DMS53 treated with DMSO at 0.1 percent for 48 hours (cell line): ENCODE measurements at regions not wholly inside any gene's neighbourhood (a gene's known extent, or its start where the extent isn't known, plus 50 kb on each side); places are given as distances from the start of the nearest gene placed in this dataset.
A peak's percentile ranks its signal among the peaks of the same experiment; 100 is the strongest.

ENCODE experiments used
- DNase-seq: peaks from one replicate; lab custom pipeline; 2025; ENCODE audit not compliant: unreplicated experiment; lab: John Stamatoyannopoulos, UW

- no peak for DNase-seq
Observed at GRCh38 chr5:91691592-91691991, 308.5 kb upstream of the ARRDC3 start.

GRCh38 chr5:91690921-91691320, 307.8 kb upstream of the ARRDC3 start:
- DNase-seq: no peak

DNA sequence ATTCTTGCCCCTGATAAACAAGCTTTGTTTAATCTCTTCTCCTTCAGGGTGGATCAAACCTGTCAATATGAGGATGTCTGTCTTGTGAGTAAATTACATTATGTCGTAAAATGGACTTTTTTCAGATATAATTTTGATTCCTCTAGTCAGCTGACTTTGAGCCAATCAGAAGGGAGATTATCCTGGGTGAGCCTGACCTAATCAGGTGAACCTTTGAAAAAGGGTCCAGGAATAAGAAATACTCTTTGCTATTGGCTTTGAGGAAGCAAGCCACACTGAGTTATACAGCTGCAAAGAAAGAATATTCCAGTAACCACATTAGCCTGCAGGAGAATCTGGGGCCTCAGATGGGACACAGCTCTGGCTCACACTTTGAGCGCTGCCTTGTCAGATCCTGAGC, 304.3 kb upstream of the ARRDC3 start:
- no peak for DNase-seq

DNA sequence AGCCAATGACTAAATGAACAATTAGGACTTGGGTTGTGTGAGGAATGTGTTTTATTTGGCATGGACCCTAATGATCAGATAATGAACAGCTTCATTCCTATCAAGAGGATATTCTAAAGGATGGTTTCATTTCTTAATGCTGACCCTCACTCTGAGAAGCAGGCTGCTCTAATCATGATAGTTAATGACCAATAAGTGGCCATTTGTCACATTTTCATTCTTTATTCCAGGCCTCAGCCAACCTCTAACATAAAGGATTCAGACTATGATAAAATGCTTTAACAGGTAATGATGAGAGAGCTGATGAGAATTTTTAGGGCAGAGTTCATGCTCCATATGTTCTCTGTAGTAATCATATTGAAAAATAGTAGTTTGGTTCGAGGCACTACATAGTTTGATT, 301.5 kb upstream of the ARRDC3 start:
- DNase-seq: no peak

DNA sequence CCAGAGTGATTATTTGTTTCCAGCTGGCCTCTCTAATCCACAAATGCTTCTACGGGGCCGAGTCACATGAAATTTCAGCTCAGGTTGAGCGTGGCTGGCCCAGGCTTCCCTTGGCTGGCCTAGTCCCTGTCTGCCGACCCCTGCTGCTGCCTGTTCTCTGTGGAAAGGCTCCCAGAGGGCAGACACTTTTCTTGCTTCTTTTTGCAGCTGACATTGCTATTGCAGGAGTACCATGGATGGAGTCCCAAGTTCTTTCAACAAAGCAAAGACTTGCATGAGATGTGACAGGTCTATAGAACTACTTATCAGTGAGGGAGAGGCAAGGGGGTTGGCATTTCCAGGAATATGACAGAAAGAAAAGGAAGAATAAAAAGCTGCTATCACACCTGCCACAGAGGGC, 287.4 kb upstream of the ARRDC3 start:
- DNase-seq: no peak

- DNase-seq: peak; percentile 6
Observed at GRCh38 chr5:91670122-91670521, 287.0 kb upstream of the ARRDC3 start.

DNA sequence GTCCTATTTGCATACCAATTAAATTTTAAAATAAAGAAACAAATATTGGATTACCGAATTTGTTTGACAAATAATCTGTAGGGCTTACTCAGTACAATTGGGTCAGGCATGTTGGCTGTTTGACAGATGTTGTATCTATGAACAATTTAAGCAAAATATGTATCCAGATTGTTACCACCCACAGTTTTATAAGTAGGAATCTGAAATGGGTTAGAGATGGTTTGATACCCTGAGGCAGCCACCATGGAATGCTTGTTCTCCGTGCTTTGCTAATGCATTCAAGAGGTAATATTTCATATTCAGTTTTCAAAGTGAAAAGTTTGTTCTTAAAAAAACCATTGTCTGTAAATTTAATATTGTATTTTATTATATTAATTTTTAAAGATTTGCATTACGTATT, 285.1 kb upstream of the ARRDC3 start:
- no peak for DNase-seq

DNA sequence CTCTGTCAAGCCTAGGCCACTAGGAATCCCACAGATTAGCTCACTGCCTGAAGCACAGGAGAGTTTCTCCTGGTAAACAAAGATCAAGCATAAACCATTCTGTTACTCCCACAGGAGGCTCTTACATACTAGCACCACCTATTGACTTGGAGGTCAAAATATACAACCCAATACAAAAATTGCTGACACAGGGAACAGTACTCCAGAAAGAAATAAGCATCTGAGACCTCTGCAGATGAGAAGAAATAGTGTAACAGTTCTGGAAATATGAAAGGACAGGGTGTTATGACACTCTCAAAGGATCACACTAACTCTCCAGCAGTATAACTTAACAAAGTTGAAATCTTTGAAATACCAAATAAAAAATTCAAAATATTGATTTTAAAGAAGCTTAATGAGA, 269.6 kb upstream of the ARRDC3 start:
- DNase-seq: no peak

GRCh38 chr5:91651704-91652103, 268.6 kb upstream of the ARRDC3 start:
- no peak for DNase-seq

DNA sequence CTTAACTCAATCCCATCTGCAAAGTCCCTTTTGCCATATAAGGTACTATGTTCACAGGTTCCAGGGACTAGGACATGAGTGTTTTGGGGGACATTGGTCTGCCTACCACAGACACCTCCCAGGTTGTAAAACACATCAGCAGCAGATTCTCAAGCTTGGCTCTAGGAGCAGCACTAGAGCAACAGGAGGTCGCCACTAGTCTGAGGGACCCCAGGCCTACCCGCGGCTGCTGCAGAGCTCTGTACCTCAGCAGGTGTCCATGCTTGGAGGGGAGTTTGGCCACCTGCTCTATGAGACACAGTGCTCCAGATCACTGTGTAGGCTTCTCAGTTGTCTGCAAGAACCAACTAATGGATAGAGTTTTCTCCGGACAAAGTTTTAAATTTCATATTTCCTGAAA, 262.2 kb upstream of the ARRDC3 start:
- DNase-seq: no peak

DNA sequence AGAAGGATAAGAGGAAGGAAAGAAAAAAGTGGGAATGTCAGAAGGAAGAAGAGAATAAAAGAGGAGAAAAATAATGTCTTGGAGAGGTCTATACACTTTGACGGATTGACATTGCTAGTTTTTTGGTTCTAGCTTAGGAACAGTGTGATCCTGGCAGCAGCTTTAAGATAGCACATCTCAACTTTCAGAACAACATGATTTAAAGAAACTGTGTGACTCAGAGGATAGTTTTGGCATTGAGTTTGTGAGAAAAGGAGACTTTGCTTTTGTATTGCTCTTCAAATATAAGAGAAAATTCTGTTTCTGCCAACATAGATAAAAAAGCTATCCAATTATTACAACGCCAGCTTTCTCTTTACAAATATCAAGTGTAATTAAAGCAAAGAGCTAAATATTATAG, 260.7 kb upstream of the ARRDC3 start:
- DNase-seq: no peak

- no peak for DNase-seq
Observed at GRCh38 chr5:91642581-91642980, 259.5 kb upstream of the ARRDC3 start.

DNA sequence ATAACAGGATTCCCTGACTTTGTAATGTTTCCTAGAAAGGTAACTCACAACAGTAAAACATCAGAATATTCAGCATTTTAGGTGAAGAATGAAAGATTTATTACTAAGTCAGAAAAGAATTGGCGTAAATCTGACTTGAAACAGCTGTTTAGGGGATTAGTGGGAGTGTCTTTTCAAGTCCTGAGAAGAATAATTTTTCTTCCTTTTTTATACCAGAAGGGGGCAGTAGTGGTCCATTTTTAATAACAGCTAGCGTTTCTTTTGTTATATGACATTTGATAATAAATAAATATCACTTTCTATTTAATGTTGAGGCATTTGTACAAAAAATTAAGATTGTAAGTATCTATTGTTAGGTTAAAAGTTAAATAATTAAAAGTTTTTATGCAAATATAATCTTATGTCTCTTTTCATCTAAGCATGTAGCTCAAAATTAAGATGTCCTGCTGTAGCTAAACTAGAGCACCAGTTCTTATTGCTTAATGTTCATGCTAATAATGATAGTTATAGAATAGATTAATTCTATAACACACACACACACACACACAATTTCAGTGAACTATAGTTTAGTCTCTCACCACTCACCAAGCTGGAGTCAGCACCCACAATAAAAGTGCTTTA, 258.7 kb upstream of the ARRDC3 start:
- DNase-seq: peak; percentile 70

- no peak for DNase-seq
Observed at GRCh38 chr5:91639744-91640143, 256.6 kb upstream of the ARRDC3 start.

DNA sequence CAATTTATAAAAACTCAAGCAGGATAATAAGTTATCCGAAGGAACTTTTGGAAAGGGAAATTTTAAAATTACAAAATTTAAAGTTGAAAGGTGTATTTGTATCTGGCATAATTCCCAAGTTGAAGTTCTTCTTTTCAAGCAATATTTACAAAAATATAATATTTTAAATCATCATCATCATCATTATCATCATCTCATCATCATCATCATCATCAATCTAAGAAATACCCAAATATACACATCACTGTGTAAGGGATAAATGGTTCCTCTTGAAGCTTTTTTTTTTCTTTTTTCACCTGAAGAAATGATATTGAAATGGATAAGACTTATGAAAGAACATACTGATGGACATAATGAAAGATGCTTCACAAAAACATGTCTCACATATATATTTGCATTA, 254.9 kb upstream of the ARRDC3 start:
- DNase-seq: no peak

DNA sequence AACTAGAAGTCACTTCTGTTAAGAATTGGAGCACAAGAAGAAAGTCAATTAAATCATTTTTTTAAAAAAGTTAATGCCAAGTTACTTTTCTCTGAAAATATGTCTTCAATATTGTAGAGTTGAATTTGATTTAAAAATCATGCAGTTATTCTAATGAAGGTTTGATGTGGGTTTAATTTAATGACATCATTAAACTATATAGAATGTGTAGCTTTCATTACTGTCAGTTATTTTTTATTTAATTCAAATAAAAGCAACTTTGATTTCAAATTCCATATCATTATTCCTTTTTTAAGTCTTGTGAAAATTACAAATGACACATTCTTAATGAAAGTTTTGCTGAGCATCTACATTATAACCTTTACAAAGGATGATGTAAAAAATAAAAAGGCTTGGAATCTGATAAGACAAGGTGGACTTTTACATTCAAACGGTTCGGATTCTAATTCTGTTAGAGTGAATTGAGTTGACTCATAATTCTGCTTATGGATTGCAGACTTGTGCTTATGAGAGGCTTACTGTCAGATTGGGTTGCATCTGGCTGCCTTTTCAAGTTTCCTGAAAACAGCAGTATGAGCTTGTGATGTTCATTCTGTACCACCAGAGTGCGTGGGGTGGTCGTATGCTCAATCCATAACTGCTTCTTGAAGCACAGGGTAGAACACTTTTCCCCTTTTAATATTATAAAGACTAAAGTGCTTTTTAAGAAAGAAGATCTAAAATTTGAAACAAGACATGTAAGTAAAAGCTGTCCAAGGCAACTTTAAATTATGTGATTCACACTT, 253.0 kb upstream of the ARRDC3 start:
- DNase-seq: no peak

- DNase-seq: peak; percentile 92
Observed at GRCh38 chr5:91632871-91633270, 249.8 kb upstream of the ARRDC3 start.

DNA sequence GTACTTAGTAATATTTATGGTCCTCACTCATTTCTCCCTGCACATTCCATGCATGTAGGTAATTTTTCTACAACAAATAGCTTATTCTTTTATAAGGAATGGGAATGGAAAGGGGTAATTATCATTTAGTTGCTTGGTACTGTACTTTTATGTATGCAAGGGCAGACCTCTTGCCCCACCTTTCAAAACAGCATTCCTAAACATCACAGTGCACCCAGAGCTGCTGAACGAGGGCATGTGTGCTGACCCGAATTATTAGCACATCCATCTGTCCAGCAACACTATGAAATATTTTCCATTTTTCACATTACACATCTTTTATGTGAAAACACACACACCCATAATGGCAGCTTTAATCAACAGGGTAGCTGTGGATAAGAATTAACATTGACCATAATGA, 228.6 kb upstream of the ARRDC3 start:
- no peak for DNase-seq

DNA sequence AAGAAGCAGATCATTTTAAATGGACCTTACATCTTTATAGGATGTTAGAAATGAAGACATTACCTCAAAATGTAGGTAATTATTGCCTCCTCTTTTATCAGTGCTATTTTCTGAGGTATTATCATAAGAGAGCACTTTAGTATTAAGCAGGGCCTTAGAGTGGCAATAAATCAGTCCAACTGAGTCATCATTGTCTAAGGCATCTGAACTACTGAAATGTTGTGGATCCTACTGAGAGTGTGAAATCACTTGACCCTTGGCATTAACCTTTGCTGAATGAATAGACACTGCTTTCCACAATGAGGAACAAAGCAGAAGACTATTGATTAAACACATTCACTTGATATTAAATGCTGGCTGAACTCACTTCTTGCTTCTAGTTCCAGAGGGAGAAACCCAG, 224.6 kb upstream of the ARRDC3 start:
- DNase-seq: no peak

DNA sequence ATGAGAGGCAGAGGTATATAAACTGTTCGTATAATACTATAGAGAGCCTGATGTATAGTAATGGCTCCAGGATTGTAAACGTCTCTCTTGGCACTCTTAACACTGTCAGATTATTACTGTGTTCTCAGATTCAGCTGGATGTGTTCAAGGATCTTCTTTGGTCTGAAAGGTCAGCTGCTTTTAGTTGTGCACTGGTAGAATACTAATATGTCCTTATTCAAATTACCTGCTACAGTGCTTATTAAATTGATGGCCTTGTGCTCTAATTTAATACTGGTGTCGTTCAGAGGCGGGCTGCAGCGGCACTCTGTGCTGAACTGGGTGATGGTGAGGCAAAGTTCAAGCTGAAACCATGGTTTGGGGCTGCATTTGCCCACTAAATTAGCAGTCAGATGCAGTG, 216.7 kb upstream of the ARRDC3 start:
- no peak for DNase-seq

GRCh38 chr5:91598216-91598615, 215.1 kb upstream of the ARRDC3 start:
- DNase-seq: no peak

DNA sequence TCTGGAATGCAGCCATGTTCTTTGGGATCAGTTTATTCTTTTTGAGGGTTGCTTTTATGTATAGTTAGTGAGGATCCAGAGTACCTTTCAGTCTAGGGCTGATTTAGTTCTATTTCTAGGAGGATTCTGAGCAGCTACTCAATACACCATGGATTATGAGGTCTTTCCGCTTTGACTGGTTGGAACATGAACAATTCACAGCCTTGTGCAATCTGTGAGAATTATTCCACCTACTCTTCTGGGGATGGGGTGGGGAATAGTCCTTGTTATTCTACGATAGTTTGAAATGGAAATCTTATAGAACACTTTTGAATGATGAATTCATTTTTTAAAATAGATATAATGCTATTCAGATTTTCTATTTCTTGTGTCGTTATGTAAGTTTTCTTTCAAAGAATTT, 212.3 kb upstream of the ARRDC3 start:
- DNase-seq: no peak

GRCh38 chr5:91591076-91591475, 208.0 kb upstream of the ARRDC3 start:
- DNase-seq: no peak
